Thoracic aorta (tissue), 2 donors: ENCODE measurements at regions not wholly inside any gene's neighbourhood (a gene's known extent, or its start where the extent isn't known, plus 50 kb on each side); places are given as distances from the start of the nearest gene placed in this dataset.

ENCODE experiments used
- ATAC-seq: fragments of 150-250 bp; one replicate; pipeline ENCODE4 v1.8.0; 2017; ENCODE audit warnings: low read depth; ENCODE audit not compliant: insufficient number of reproducible peaks, low FRiP score
- DNase-seq: peaks from one replicate; pipeline ENCODE4 v3.0.0-alpha.2; 2020; ENCODE audit warnings: low spot score
- H3K27ac ChIP-seq, 2 donors: fragments of 200-600 bp; sonication (generic); 1 replicate in 1 of 2; 2 replicates in 1 of 2; pipeline ENCODE4 v1.5.1; 2016; ENCODE audit warnings: mild to moderate bottlenecking in 2 of 2, moderate library complexity in 2 of 2
- H3K27me3 ChIP-seq: fragments of 200-600 bp; sonication (generic); replicated peaks from 2 replicates; pipeline ENCODE4 v1.6.0; 2016; ENCODE audit warnings: mild to moderate bottlenecking; ENCODE audit not compliant: insufficient read depth
- H3K36me3 ChIP-seq: fragments of 200-600 bp; sonication (generic); one replicate; pipeline ENCODE4 v1.5.1; 2016
- H3K4me1 ChIP-seq, 2 donors: fragments of 200-600 bp; sonication (generic); 1 replicate in 1 of 2; 2 replicates in 1 of 2; pipeline versions ENCODE4 v1.5.1 to v1.6.0; 2016; ENCODE audit warnings: low read depth in 2 of 2, mild to moderate bottlenecking in 1 of 2; ENCODE audit not compliant: control insufficient read depth in 1 of 2
- H3K4me3 ChIP-seq: fragments of 200-600 bp; sonication (generic); 2 replicates; pipeline ENCODE4 v1.5.1; 2016; ENCODE audit warnings: mild to moderate bottlenecking
- H3K9me3 ChIP-seq: fragments of 200-600 bp; sonication (generic); 2 replicates; pipeline ENCODE4 v1.5.1; 2016
- TF ChIP-seq, protein P1 (sequence below): fragments of 200-600 bp; sonication (generic); IDR thresholded peaks from one replicate; pipeline ENCODE4 v1.5.1; 2019; ENCODE audit warnings: antibody characterized with exemption

DNA sequence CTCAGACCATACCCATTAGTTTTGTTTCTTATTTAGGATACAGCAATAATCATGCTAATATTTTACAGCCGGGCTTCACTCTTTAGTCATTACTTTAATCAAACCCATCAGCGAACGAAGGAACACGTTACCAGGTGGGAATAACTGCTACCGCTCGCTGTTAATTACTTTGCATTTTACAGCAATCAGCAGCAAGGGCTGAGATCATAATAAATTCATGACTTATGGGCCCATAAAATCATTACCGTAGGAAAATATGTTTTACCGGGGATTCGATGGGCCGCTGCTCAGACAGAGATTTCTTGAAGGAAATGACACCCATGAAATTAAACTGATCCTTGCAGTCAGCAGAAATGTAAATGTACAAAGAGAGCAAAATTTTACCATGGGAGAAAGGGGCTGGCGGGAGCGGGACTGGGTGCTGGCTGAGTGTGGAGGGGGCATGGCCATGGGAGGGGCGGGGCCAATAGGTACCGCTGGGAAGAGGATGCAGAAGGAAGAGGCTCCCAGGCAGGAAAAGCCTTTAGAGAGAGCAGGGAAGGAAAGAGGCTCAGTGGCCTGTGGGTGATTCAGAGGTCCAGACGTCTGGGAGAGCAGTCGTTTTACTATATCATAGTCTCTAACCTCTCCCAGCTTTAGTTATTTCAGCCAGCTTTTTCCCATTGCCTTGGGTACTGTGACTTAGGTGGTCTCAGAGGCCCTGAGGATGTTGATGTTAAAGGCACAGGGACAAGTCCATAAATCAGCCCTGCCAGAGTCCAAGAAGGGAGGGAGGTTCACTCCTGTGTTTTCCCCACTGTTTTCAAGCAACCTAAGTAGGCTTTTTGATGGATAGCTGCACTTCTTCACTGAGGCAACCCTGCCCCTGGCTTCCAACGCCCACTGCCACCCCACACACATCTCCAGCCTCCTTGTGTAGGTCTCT lies 258.9 kb downstream of the SEC16B start:
- H3K9me3 ChIP-seq: no peaks in the 10 kb centered on the region
- H3K27ac ChIP-seq: no peak overlapping the region
- H3K4me1 ChIP-seq: no peaks in the 10 kb centered on the region
- ATAC-seq: no peak
- TF ChIP-seq, protein P1, sequence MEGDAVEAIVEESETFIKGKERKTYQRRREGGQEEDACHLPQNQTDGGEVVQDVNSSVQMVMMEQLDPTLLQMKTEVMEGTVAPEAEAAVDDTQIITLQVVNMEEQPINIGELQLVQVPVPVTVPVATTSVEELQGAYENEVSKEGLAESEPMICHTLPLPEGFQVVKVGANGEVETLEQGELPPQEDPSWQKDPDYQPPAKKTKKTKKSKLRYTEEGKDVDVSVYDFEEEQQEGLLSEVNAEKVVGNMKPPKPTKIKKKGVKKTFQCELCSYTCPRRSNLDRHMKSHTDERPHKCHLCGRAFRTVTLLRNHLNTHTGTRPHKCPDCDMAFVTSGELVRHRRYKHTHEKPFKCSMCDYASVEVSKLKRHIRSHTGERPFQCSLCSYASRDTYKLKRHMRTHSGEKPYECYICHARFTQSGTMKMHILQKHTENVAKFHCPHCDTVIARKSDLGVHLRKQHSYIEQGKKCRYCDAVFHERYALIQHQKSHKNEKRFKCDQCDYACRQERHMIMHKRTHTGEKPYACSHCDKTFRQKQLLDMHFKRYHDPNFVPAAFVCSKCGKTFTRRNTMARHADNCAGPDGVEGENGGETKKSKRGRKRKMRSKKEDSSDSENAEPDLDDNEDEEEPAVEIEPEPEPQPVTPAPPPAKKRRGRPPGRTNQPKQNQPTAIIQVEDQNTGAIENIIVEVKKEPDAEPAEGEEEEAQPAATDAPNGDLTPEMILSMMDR: no peak
- H3K4me3 ChIP-seq: no peak overlapping the region
- no peaks in the 10 kb centered on the region for H3K27me3 ChIP-seq
- no peak for DNase-seq
- H3K36me3 ChIP-seq: no peaks in the 10 kb centered on the region

DNA sequence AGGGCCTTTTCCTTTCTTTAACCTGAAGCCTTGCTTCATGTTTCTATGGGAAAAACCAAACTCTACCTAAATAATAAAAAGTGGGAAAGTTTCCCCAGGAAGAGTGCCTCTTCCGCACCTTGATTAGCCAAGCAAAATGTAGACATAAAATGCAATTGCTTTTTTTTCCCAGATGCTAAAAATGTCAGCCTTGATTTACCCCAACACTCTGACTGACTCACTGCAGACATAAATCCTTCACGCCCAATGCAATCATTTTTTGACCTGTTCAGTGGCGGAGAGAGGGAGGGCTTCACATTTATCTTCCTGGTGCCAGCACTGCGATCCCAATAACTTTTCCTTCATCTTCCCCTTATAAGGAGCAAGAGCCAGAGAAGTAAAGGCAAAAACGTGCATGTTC lies 261.5 kb downstream of the SEC16B start:
- H3K27me3 ChIP-seq: no peaks in the 10 kb centered on the region

DNA sequence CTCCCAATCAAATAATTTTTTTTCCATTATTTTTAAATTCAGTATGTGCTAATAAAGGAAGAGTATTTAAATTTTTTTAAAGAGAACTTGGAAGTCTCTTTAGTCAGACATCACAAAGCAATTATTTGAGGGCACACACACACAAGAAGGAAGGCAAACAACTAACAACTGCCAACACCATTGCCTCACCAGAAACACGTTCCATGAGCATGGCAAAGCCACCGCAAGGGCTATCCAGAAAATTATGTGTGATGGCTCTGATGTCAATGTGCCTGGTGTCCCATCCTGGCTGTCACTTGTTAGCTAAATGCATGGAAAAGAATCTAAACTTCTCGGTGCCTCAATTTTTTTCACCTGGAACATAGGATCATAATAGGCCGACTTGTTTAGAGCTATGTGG lies 262.9 kb downstream of the SEC16B start:
- Histone ChIP-seq H3K27ac (no peak overlapping the region), H3K27me3 (no peaks in the 10 kb centered on the region), H3K9me3 (no peaks in the 10 kb centered on the region), H3K4me3 (no peak overlapping the region), H3K4me1 (no peaks in the 10 kb centered on the region), H3K36me3 (no peaks in the 10 kb centered on the region)
- TF ChIP-seq, protein P1: no peak
- DNase-seq: no peak
- no peak for ATAC-seq

More for the DNA sequence above, 261.5 kb downstream of the SEC16B start:
- DNase-seq: no peak
- no peak for ATAC-seq
- H3K4me3 ChIP-seq: no peak overlapping the region
- H3K27ac ChIP-seq: no peak overlapping the region
- H3K36me3 ChIP-seq: no peaks in the 10 kb centered on the region
- TF ChIP-seq, protein P1: no peak
- no peaks in the 10 kb centered on the region for H3K4me1 ChIP-seq
- H3K9me3 ChIP-seq: no peaks in the 10 kb centered on the region

DNA sequence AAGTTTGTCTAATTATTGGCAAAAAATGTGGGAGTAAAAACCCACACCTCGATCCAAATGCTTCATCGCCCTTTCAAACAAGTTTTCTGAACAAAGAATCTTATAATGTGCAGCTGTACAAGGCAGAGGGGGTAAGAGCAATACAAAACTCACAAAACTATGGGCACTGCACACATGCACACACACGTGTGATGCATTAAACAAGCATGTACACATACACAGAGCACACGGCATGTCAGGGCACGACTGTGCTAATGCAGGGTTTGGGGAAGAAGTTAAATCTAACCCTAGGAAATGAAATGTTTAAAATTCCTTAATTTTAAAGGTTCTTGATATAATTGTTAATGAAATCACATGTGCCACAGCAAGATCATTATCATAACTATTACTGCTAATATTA lies 264.0 kb downstream of the SEC16B start:
- H3K9me3 ChIP-seq: no peaks in the 10 kb centered on the region
- H3K27me3 ChIP-seq: no peaks in the 10 kb centered on the region
- no peak overlapping the region for H3K27ac ChIP-seq
- no peaks in the 10 kb centered on the region for H3K4me1 ChIP-seq
- H3K4me3 ChIP-seq: no peak overlapping the region
- TF ChIP-seq, protein P1: no peak
- DNase-seq (no peak), ATAC-seq (no peak)
- no peaks in the 10 kb centered on the region for H3K36me3 ChIP-seq

DNA sequence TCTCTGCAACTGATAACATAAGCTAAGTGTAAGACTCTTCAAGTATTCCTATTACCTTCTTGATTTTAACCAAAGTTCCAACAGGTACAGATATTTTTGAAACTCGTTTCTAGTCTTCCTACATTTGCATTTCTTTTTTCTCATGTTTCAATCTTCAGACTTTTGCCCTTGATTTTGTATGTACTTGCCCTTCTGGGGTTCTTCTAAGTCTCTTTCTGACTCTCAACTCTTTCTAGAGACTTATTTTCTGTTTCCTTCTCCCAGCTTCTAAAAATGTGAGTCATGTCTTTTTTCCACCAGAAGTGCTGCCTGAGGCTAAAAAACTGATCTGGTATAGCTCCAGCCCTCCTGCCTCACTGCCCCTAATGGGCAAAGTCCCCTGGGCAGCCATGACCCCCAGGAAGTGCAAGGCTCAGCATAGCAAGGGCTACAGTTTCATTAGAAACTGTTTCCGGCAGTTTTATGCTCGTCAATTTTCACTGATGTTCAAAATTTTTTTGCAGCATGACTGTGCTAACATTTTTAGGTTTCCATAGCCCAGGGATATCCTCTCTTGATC lies 265.9 kb downstream of the SEC16B start:
- DNase-seq (no peak), ATAC-seq (no peak)
- TF ChIP-seq, protein P1: no peak
- H3K27ac ChIP-seq: no peak overlapping the region
- H3K9me3 ChIP-seq: no peaks in the 10 kb centered on the region
- H3K4me3 ChIP-seq: no peak overlapping the region
- H3K4me1 ChIP-seq: no peaks in the 10 kb centered on the region
- no peaks in the 10 kb centered on the region for H3K27me3 ChIP-seq
- no peaks in the 10 kb centered on the region for H3K36me3 ChIP-seq
